ENCODE measurements at regions not wholly inside any gene's neighbourhood (a gene's known extent, or its start where the extent isn't known, plus 50 kb on each side); places are given as distances from the start of the nearest gene placed in this dataset.

DNA sequence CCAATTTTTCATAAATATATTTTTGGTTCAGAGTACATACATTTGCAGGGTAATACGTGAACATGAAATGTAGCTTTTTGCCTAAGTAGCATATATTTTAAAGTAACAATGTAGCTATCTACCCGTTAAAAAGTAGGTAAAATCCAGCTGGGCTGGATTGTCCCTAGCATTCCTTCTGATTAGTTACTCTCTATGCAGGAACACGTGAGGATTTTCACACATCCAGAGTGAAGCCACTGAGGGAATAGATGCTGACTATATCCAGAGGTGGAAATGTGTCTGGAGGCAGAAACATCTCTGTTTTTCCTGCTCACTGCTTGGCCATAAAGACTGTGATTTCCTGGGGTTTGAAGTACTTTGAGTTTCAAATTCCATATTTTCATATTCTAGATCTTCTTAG is 338.9 kb upstream of the KIAA1217 start:
- TF ChIP-seq, protein P1, sequence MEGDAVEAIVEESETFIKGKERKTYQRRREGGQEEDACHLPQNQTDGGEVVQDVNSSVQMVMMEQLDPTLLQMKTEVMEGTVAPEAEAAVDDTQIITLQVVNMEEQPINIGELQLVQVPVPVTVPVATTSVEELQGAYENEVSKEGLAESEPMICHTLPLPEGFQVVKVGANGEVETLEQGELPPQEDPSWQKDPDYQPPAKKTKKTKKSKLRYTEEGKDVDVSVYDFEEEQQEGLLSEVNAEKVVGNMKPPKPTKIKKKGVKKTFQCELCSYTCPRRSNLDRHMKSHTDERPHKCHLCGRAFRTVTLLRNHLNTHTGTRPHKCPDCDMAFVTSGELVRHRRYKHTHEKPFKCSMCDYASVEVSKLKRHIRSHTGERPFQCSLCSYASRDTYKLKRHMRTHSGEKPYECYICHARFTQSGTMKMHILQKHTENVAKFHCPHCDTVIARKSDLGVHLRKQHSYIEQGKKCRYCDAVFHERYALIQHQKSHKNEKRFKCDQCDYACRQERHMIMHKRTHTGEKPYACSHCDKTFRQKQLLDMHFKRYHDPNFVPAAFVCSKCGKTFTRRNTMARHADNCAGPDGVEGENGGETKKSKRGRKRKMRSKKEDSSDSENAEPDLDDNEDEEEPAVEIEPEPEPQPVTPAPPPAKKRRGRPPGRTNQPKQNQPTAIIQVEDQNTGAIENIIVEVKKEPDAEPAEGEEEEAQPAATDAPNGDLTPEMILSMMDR (IDR thresholded peaks at IDR 0.05; ENCODE audit: poor library complexity, severe bottlenecking): no peak
- TF ChIP-seq RAD21 (conservative IDR thresholded peaks at IDR 0.05) (no peak), EZH2 (IDR thresholded peaks at IDR 0.05; ENCODE audit: borderline replicate concordance, insufficient read depth, low read length, poor library complexity, severe bottlenecking) (no peak), MXI1 (conservative IDR thresholded peaks at IDR 0.05; ENCODE audit: poor library complexity, severe bottlenecking) (no peak), EP300 (conservative IDR thresholded peaks at IDR 0.05; ENCODE audit: poor library complexity, severe bottlenecking) (no peak), TAF1 (IDR thresholded peaks at IDR 0.05; ENCODE audit: low read depth) (no peak), POLR2AphosphoS5 (IDR thresholded peaks at IDR 0.05) (no peak), SMC3 (conservative IDR thresholded peaks at IDR 0.05; ENCODE audit: poor library complexity) (no peak)
- TF ChIP-seq, protein P2, sequence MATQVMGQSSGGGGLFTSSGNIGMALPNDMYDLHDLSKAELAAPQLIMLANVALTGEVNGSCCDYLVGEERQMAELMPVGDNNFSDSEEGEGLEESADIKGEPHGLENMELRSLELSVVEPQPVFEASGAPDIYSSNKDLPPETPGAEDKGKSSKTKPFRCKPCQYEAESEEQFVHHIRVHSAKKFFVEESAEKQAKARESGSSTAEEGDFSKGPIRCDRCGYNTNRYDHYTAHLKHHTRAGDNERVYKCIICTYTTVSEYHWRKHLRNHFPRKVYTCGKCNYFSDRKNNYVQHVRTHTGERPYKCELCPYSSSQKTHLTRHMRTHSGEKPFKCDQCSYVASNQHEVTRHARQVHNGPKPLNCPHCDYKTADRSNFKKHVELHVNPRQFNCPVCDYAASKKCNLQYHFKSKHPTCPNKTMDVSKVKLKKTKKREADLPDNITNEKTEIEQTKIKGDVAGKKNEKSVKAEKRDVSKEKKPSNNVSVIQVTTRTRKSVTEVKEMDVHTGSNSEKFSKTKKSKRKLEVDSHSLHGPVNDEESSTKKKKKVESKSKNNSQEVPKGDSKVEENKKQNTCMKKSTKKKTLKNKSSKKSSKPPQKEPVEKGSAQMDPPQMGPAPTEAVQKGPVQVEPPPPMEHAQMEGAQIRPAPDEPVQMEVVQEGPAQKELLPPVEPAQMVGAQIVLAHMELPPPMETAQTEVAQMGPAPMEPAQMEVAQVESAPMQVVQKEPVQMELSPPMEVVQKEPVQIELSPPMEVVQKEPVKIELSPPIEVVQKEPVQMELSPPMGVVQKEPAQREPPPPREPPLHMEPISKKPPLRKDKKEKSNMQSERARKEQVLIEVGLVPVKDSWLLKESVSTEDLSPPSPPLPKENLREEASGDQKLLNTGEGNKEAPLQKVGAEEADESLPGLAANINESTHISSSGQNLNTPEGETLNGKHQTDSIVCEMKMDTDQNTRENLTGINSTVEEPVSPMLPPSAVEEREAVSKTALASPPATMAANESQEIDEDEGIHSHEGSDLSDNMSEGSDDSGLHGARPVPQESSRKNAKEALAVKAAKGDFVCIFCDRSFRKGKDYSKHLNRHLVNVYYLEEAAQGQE (IDR thresholded peaks at IDR 0.05; ENCODE audit: borderline replicate concordance): no peak

Measured in neural cell (in vitro differentiated cells).